OCI-LY3 (cell line): ENCODE measurements at regions not wholly inside any gene's neighbourhood (a gene's known extent, or its start where the extent isn't known, plus 50 kb on each side); places are given as distances from the start of the nearest gene placed in this dataset.

Source experiments
- H2AFZ ChIP-seq: fragments of 200-600, 300-600 bp; shearing (Covaris generic); 2 replicates; pipeline ENCODE4 v1.6.0; 2014; ENCODE audit warnings: antibody characterized with exemption, low read depth, low read length
- H3K27ac ChIP-seq: fragments of 200-600, 300-600 bp; sonication (generic); 2 replicates; pipeline ENCODE4 v1.5.1; 2014; ENCODE audit warnings: mild to moderate bottlenecking, low read length, moderate library complexity, mixed read lengths
- H3K27me3 ChIP-seq: fragments of 200-600, 300-600 bp; sonication (generic); 2 replicates; pipeline ENCODE4 v1.6.1; 2014; ENCODE audit warnings: low read depth, low read length, mixed read lengths
- H3K36me3 ChIP-seq: fragments of 200-600, 300-600 bp; sonication (generic); replicated peaks from 2 replicates; pipeline ENCODE3; 2014; ENCODE audit warnings: low read depth, low read length, mixed read lengths
- H3K4me1 ChIP-seq: fragments of 300-600, 200-600 bp; sonication (generic); 2 replicates; pipeline ENCODE4 v1.6.1; 2014; ENCODE audit warnings: low read length, mixed read lengths
- H3K4me2 ChIP-seq: fragments of 200-600, 300-600 bp; sonication (generic); 2 replicates; pipeline ENCODE4 v1.6.1; 2014; ENCODE audit warnings: low read length, mixed read lengths
- H3K4me3 ChIP-seq: fragments of 300-600, 200-600 bp; sonication (generic); 2 replicates; pipeline ENCODE4 v1.5.1; 2014; ENCODE audit warnings: antibody characterized with exemption, mild to moderate bottlenecking, low read length, moderate library complexity
- H3K79me2 ChIP-seq: fragments of 300-600, 200-600 bp; shearing (Covaris generic); 2 replicates; pipeline ENCODE4 v1.6.1; 2014; ENCODE audit warnings: mild to moderate bottlenecking, low read length, mixed read lengths
- H3K9ac ChIP-seq: fragments of 300-600, 200-600 bp; shearing (Covaris generic); 2 replicates; pipeline ENCODE4 v1.6.0; 2014; ENCODE audit warnings: mild to moderate bottlenecking, low read length, moderate library complexity
- H3K9me3 ChIP-seq: fragments of 200-600, 300-600 bp; shearing (Covaris generic); 2 replicates; pipeline ENCODE4 v1.6.1; 2014; ENCODE audit warnings: low read length, mixed read lengths; ENCODE audit not compliant: insufficient read depth
- H4K20me1 ChIP-seq: fragments of 200-600, 300-600 bp; sonication (generic); 2 replicates; pipeline ENCODE4 v1.6.1; 2016; ENCODE audit warnings: low read length, mixed read lengths; ENCODE audit not compliant: insufficient read depth
- CTCF ChIP-seq: fragments of 200-600, 300-600 bp; sonication (generic); IDR thresholded peaks from 2 replicates; pipeline ENCODE4 v1.5.1; 2014; ENCODE audit warnings: antibody characterized with exemption, low read length, low read depth
- EZH2phosphoT487 ChIP-seq: fragments of 200-600 bp; shearing (Covaris generic); IDR thresholded peaks from 2 replicates; pipeline ENCODE4 v1.6.1; 2018; ENCODE audit warnings: antibody characterized with exemption, mixed run types, low read depth

- H3K79me2 ChIP-seq: no peaks in the 10 kb centered on the region
Measured at GRCh38 chr13:44103429-44104196, 223.9 kb downstream of the LACC1 start.

DNA sequence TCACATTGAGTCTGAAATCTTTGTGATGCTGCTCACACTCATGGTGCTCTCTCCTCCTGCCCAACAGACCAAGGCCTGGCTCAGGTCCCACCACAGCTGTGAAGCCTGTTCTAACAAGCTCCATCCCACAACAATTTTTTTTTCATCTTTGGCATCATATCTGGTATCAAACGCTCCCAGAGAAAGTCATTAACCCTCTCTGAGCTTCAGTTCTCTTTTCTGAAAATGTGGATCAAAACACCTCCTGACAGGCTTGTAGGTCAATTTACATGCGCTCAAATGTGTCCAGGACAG lies 224.4 kb downstream of the LACC1 start:
- no peaks in the 10 kb centered on the region for H3K79me2 ChIP-seq
- no peak overlapping the region for H3K4me2 ChIP-seq
- H4K20me1 ChIP-seq: no peaks in the 10 kb centered on the region
- no peaks in the 10 kb centered on the region for H3K36me3 ChIP-seq
- no peak overlapping the region for H3K27ac ChIP-seq
- no peaks in the 10 kb centered on the region for H3K4me1 ChIP-seq
- no peak overlapping the region for H3K4me3 ChIP-seq
- no peaks in the 10 kb centered on the region for H3K9me3 ChIP-seq
- H3K9ac ChIP-seq: no peak overlapping the region
- no peak for TF ChIP-seq CTCF
- no peak for TF ChIP-seq EZH2phosphoT487
- peaks cover 71% of the 10 kb centered on the region for H3K27me3 ChIP-seq
- no peak overlapping the region for H2AFZ ChIP-seq

More at GRCh38 chr13:44103429-44104196, 223.9 kb downstream of the LACC1 start:
- peaks cover 71% of the 10 kb centered on the region for H3K27me3 ChIP-seq
- H3K9me3 ChIP-seq: no peaks in the 10 kb centered on the region
- H2AFZ ChIP-seq: no peak overlapping the region
- H3K4me3 ChIP-seq: no peak overlapping the region
- TF ChIP-seq EZH2phosphoT487: no peak
- no peak for TF ChIP-seq CTCF
- H3K9ac ChIP-seq: no peak overlapping the region
- no peaks in the 10 kb centered on the region for H3K4me1 ChIP-seq
- no peak overlapping the region for H3K27ac ChIP-seq
- no peaks in the 10 kb centered on the region for H3K36me3 ChIP-seq
- H4K20me1 ChIP-seq: no peaks in the 10 kb centered on the region
- no peak overlapping the region for H3K4me2 ChIP-seq

DNA sequence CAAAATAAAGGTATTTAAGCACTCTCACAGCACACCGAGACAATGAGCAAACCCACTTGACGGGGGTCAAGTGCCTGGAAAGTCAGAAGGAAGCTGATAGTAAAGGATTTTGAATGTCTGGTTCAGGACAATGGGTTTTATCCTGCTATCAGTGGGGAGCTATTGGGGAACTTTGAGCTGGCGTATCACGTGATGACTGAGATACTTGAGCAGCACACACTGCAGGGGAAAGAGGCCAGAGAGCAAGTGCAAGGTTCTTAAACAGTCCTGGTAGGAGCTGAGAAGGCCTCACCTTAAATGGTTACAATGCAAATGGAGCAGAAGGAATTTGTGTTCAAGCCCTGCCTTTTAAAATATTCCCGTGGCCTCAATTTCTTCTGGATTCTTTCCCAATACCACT lies 225.3 kb downstream of the LACC1 start:
- no peaks in the 10 kb centered on the region for H3K79me2 ChIP-seq
- no peak overlapping the region for H2AFZ ChIP-seq
- no peaks in the 10 kb centered on the region for H4K20me1 ChIP-seq
- H3K36me3 ChIP-seq: no peaks in the 10 kb centered on the region
- no peak for TF ChIP-seq CTCF
- no peak for TF ChIP-seq EZH2phosphoT487
- no peak overlapping the region for H3K4me2 ChIP-seq
- no peaks in the 10 kb centered on the region for H3K9me3 ChIP-seq
- no peak overlapping the region for H3K9ac ChIP-seq
- H3K4me3 ChIP-seq: no peak overlapping the region
- H3K4me1 ChIP-seq: no peaks in the 10 kb centered on the region
- peaks cover 69% of the 10 kb centered on the region for H3K27me3 ChIP-seq
- H3K27ac ChIP-seq: no peak overlapping the region

- Histone ChIP-seq H3K36me3 (no peaks in the 10 kb centered on the region), H3K27ac (no peak overlapping the region), H3K79me2 (no peaks in the 10 kb centered on the region), H2AFZ (no peak overlapping the region), H4K20me1 (no peaks in the 10 kb centered on the region), H3K27me3 (peaks cover 69% of the 10 kb centered on the region), H3K4me2 (no peak overlapping the region), H3K9ac (no peak overlapping the region), H3K4me1 (no peaks in the 10 kb centered on the region), H3K9me3 (no peaks in the 10 kb centered on the region), H3K4me3 (no peak overlapping the region)
- TF ChIP-seq CTCF (no peak), EZH2phosphoT487 (no peak)
Measured at GRCh38 chr13:44106266-44107152, 226.8 kb downstream of the LACC1 start.
